Fibroblast of the conjunctiva (primary cell): ENCODE measurements at regions not wholly inside any gene's neighbourhood (a gene's known extent, or its start where the extent isn't known, plus 50 kb on each side); places are given as distances from the start of the nearest gene placed in this dataset.

Experiments used
- DNase-seq: peaks from one replicate; pipeline ENCODE4 v3.0.0-alpha.2; 2010; ENCODE audit warnings: low read depth

- no peak for DNase-seq
These were observed 50.0 kb upstream of the CLDN5 start for GRCh38 chr22:19574247-19574646.

- no peak for DNase-seq
These were observed 52.5 kb upstream of the CLDN5 start for GRCh38 chr22:19576460-19577421.

DNA sequence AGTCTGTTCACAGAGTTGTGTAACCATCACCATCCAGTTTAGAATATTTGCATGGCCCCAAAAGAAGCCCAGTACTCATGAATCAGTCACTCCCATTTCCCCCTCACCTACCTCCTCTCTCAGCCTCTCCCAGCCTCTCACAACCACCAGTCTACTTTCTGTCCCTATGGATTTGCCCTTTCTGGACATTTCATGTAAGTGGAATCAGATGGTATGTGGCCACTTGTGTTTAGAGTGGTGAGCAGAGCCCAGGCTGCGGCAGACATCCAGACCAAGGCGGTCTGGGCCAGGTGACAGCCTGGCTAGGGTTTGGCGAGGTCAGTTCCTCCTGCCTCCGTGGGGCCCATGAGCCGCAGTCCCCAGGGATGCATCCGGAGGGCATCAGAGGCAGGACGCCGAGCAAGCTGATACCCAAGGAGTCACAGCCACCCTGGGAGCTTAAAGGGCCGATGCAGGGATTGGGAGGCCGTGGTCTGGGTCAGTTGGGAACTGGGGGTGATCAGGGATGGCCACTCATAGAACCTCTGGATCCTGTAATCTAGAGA is 53.3 kb upstream of the CLDN5 start:
- no peak for DNase-seq

- DNase-seq: no peak
These were observed 54.2 kb upstream of the CLDN5 start for GRCh38 chr22:19578180-19579004.

- DNase-seq: no peak
These were observed 55.1 kb upstream of the CLDN5 start for GRCh38 chr22:19579115-19579811.

DNA sequence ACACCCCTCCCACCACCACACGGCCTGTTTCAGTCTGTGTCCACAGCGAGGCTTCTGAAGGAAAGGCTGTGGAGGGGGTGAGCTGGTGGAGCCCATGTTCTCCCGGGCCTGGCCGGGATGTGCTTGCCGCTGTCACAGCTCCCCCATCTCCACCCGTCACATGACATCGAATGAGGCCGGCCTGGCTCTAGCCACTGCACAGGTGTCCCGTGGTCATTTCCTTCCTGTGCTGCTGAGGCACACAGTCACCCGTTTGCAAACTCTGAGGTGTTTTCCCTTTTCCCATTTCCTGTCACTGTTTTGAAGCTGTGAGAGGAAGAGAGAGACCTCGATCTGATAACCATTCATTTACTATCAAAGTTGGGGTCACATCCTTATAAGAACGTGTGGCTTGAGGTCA is 55.7 kb upstream of the CLDN5 start:
- no peak for DNase-seq

GRCh38 chr22:19580291-19580890 is 56.2 kb upstream of the CLDN5 start:
- DNase-seq: no peak

DNA sequence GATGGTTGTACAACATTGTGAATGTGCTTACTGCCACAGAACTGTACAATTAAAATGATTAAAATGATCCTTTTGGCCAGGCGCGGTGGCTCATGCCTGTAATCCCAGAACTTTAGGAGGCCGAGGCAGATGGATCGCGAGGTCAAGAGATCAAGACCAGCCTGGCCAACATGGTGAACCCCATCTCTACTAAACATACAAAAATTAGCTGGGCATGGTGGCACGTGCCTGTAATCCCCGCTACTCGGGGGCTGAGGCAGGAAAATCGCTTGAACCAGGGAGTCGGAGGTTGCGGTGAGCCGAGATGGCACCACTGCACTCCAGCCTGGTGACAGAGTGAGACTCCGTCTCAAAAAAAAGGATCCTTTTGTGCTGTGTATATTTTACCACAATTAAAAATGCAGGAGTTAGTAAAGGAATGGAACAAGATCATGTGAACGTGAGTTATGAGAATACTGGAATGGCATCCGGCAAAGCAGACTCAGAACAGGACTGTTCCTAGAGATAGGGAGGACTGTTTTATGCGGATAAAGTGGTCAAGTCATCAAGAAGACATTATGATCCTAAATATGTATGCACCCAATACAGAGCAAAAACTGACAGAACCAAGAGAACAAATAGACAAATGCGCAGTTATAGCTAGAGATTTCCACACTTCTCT is 58.0 kb upstream of the CLDN5 start:
- DNase-seq: no peak

DNA sequence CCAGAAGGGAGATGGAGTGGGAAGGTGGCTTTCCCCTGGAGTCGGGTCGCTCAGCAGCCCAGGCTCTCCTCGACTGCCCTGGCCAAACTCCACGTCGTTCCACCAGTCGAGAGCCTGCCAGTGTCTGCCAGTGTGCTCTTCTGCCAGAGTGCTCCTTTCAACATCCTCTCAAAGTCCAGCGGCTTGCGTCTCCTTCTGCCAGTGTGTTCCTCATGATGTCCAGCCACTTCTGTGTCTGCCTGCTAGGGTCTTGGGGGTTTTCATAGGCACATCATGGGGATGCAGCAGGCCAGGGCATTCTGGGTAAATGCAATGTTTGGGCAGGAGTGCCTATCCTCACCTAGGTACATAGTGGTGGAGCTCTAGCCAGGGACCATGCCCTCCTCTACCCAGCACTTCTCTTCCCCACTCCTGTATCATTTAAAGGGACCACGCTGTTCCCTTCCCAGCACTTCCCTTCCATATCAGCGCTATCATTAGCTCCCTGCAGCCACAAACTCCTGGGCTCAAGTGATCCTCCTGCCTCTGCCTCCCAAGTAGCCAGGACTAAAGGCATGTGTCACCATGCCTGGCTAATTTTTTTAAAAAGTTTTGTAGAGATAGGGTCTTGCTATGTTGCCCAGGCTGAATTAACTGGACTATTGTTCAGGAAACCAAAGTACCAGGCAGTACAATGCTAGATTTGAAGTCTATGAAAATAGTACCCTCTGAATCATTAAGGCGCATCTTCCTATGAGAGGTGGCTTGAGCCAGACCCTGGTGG is 62.9 kb upstream of the CLDN5 start:
- no peak for DNase-seq

GRCh38 chr22:19590696-19591095 is 66.5 kb upstream of the CLDN5 start:
- DNase-seq: no peak

DNA sequence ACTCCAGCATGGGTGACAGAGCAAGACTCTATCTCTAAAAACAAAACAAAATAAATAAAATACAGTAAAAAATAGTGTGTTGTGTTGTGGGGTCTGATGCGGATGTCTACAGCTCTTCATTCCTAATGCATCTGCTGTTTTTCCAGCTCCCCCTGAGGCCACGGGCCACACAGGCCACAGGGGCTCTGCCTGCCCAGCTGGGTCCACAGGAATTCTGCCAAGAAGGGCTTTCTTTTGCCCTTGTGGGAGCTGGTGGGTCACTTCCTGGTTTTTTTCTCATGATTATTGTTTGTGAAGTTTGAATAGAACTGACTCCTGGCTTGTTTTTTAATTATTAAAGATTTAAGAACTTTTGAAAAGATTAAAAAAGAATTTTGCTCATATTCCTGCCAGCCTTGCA is 67.4 kb upstream of the CLDN5 start:
- no peak for DNase-seq

- no peak for DNase-seq
These were observed 68.3 kb upstream of the CLDN5 start for GRCh38 chr22:19592464-19592863.

- DNase-seq: no peak
These were observed 69.9 kb upstream of the CLDN5 start for GRCh38 chr22:19593991-19594569.

DNA sequence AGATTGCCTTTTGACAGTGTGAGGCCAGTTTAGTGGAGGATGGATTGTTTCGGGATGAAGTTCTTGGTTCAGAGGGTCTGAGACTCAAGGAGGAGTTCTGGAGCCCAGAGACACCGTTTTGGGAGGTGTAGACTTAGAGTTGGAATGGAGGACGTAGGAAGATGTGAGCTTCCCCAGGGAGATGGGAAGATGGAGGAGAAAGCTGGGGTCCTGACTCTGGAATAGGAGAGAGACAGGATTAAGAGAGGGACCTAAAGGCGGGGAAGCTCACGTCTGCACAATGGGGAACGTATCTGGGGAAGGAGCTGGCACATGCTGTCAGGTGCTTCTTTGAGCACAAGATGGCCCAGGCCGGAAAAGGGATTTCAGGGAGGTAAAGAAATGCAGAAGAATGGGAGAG is 71.3 kb upstream of the CLDN5 start:
- no peak for DNase-seq

DNA sequence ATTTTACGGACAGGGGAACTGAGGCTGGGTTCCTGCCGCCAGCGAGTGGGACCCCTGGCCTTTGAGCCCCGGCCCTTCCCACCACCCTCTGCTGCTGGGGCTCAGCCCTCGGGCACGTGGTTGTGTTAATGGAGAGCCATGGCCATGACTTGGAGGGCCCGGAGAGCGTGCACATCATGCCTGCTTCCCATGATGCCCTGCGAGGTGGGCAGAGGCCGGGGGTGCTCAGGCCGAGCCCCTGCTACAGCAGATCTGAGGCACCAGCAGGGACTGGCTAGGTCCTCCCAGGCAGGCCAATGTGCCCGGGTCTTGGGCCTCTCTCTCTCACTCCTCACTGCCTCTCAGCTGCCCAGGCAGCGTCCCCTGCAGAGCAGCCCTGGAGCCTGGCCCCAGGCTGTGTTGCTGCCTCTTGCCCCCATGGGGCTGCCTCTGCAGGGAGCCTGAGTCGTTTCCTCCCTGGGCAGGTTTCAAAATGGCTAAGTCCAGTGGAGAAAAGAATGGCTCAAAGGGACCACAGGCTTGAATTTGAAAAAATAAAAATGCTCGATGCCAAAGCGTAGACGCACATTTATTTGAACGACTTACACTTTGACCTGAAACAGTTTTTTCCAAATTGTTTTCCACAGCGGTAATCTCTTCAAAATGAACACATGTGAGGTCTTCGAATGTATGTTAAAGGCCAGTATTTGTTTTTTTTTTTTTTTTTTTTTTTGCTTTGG is 72.6 kb upstream of the CLDN5 start:
- no peak for DNase-seq

DNA sequence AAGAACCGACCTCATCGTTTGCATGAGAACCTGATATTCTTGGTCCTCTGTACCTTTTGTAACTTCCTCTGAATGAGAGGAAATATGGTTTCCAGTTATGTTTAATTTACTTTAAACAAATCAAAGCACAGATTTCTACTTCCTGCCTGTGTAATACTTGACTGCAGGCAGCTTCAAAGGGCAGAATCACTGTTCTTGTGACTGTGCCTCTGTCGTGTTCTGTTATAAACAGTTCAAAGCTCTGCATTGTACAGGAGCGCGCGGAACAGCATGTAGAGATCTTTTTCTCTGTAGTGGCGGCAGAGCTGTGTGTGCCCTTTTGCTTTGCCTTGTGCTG is 73.2 kb upstream of the CLDN5 start:
- DNase-seq: no peak

DNA sequence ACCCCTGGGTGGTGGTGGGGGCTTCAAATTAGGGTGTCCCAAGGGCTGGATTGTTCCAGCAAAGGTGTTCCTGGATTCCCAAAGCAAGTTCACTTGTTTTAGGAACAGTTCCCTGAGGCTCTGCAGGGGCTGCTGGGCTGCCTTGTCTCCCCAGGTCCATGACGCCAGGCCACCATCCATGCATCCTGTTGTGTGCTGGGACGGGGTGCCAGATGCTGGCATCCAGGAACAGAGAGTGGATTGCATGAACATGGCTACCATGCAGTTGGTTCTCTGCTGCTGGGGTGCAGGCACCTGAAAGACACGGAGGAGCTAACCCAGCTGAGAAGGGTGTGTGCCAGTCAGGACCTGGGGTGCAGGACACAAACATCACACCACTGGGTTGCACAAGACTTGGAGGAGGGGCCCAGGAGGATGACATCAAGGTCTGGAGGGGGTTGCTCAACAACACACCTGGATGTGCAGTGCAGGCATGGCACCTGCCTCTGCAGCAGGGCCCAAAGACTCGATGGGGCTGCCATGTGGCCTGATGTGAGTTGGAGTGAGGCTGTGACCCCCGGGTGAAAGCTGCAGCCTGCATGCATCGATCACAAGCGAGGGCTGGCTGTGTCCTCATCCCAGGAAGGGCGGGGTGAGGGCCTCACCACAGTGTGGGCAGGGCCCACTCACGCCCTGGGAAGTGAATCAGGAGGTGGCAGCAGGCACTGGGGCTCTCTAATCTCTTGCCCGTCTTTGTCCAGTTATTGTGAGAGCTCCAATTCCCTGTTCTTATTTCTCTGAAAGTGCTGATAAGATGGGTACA is 74.0 kb upstream of the CLDN5 start:
- DNase-seq: no peak

GRCh38 chr22:19599004-19599403 is 74.8 kb upstream of the CLDN5 start:
- no peak for DNase-seq
